Loucy (cell line): ENCODE measurements at regions not wholly inside any gene's neighbourhood (a gene's known extent, or its start where the extent isn't known, plus 50 kb on each side); places are given as distances from the start of the nearest gene placed in this dataset.

Experiments used
- H2AFZ ChIP-seq: fragments of 200-600 bp; sonication (generic); 2 replicates; pipeline ENCODE4 v1.6.0; 2016; ENCODE audit warnings: antibody characterized with exemption, mild to moderate bottlenecking, low read length, moderate library complexity
- H3F3A ChIP-seq: fragments of 200-600 bp; 2 replicates; pipeline ENCODE4 v1.6.0; 2016; ENCODE audit warnings: antibody characterized with exemption, low read depth, mild to moderate bottlenecking
- H3K27me3 ChIP-seq: fragments of 200-600 bp; sonication (generic); 2 replicates; pipeline ENCODE4 v1.6.1; 2014; ENCODE audit warnings: low read length, mild to moderate bottlenecking; ENCODE audit not compliant: insufficient read depth, poor library complexity, severe bottlenecking
- H3K36me3 ChIP-seq: fragments of 200-600 bp; sonication (generic); 2 replicates; pipeline ENCODE4 v1.6.1; 2016; ENCODE audit warnings: low read length; ENCODE audit not compliant: insufficient read depth
- H3K4me1 ChIP-seq: fragments of 200-600 bp; sonication (generic); 2 replicates; pipeline ENCODE4 v1.5.1; 2014; ENCODE audit warnings: low read length, mild to moderate bottlenecking; ENCODE audit not compliant: insufficient read depth, poor library complexity, severe bottlenecking
- H3K4me2 ChIP-seq: fragments of 200-600 bp; sonication (generic); 2 replicates; pipeline ENCODE4 v1.6.0; 2014; ENCODE audit warnings: antibody characterized with exemption, low read length, low read depth, mild to moderate bottlenecking; ENCODE audit not compliant: poor library complexity, severe bottlenecking
- H3K4me3 ChIP-seq: fragments of 200-600 bp; sonication (generic); 2 replicates; pipeline ENCODE4 v1.5.1; 2014; ENCODE audit warnings: low read length, mild to moderate bottlenecking, mixed read lengths; ENCODE audit not compliant: poor library complexity, severe bottlenecking
- H3K79me2 ChIP-seq: fragments of 200-600 bp; sonication (generic); 2 replicates; pipeline ENCODE4 v1.6.1; 2014; ENCODE audit warnings: low read length; ENCODE audit not compliant: insufficient read depth
- H3K9ac ChIP-seq: fragments of 200-600 bp; sonication (generic); 2 replicates; pipeline ENCODE4 v1.6.0; 2014; ENCODE audit warnings: mild to moderate bottlenecking, low read depth, low read length, moderate library complexity; ENCODE audit not compliant: poor library complexity, severe bottlenecking
- H3K9me2 ChIP-seq: fragments of 200-600 bp; sonication (generic); replicated peaks from 2 replicates; pipeline ENCODE4 v1.6.1; 2016; ENCODE audit warnings: low read depth, low read length, mixed read lengths
- H3K9me3 ChIP-seq: fragments of 200-600 bp; sonication (generic); 2 replicates; pipeline ENCODE4 v1.6.1; 2014; ENCODE audit warnings: mild to moderate bottlenecking, antibody characterized with exemption, low read length, low read depth; ENCODE audit not compliant: insufficient read depth
- H4K20me1 ChIP-seq: fragments of 200-600 bp; sonication (generic); 2 replicates; pipeline ENCODE4 v1.6.0; 2014; ENCODE audit warnings: antibody characterized with exemption, low read length, mild to moderate bottlenecking; ENCODE audit not compliant: insufficient read depth, poor library complexity, severe bottlenecking
- EZH2phosphoT487 ChIP-seq: fragments of 200-600 bp; IDR thresholded peaks from 2 replicates; pipeline ENCODE4 v1.6.1; 2018; ENCODE audit warnings: antibody characterized with exemption, mild to moderate bottlenecking, moderate library complexity, borderline replicate concordance
- TF ChIP-seq, protein P1 (sequence below): fragments of 200-600 bp; sonication (generic); conservative IDR thresholded peaks from 2 replicates; pipeline ENCODE4 v1.5.1; 2014; ENCODE audit warnings: mild to moderate bottlenecking, antibody characterized with exemption, low read length

DNA sequence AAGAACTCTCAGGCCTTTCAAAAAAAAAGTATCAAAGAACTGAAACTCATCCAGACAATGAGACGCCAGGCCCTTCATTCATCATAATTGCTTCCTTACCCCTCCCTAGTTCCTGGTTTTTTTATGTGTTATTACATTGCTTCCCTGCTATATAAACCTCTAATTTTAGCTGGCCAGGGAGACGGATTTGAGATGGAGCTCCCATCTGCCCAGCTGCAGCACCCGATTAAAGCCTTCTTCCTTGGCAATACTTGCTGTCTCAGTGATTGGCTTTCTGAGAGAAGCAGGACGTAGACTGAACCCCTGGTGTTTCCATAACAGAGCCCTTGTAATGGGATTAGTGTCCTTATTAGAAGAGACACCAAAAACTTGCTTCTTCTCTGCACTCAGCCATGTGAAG, 62.4 kb downstream of the BARX1 start:
- Histone ChIP-seq H3K4me1 (no peaks in the 10 kb centered on the region), H3F3A (no peaks in the 10 kb centered on the region), H3K4me3 (no peak overlapping the region), H3K27me3 (no peaks in the 10 kb centered on the region), H4K20me1 (no peaks in the 10 kb centered on the region), H3K9me3 (peaks cover 19% of the 10 kb centered on the region; the same call in 1 of the 2 replicates), H2AFZ (no peak overlapping the region), H3K4me2 (no peak overlapping the region), H3K9me2 (no peaks in the 10 kb centered on the region), H3K9ac (no peak overlapping the region), H3K79me2 (no peaks in the 10 kb centered on the region), H3K36me3 (no peaks in the 10 kb centered on the region)
- TF ChIP-seq, protein P1, sequence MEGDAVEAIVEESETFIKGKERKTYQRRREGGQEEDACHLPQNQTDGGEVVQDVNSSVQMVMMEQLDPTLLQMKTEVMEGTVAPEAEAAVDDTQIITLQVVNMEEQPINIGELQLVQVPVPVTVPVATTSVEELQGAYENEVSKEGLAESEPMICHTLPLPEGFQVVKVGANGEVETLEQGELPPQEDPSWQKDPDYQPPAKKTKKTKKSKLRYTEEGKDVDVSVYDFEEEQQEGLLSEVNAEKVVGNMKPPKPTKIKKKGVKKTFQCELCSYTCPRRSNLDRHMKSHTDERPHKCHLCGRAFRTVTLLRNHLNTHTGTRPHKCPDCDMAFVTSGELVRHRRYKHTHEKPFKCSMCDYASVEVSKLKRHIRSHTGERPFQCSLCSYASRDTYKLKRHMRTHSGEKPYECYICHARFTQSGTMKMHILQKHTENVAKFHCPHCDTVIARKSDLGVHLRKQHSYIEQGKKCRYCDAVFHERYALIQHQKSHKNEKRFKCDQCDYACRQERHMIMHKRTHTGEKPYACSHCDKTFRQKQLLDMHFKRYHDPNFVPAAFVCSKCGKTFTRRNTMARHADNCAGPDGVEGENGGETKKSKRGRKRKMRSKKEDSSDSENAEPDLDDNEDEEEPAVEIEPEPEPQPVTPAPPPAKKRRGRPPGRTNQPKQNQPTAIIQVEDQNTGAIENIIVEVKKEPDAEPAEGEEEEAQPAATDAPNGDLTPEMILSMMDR = no peak
- TF ChIP-seq EZH2phosphoT487 = no peak

DNA sequence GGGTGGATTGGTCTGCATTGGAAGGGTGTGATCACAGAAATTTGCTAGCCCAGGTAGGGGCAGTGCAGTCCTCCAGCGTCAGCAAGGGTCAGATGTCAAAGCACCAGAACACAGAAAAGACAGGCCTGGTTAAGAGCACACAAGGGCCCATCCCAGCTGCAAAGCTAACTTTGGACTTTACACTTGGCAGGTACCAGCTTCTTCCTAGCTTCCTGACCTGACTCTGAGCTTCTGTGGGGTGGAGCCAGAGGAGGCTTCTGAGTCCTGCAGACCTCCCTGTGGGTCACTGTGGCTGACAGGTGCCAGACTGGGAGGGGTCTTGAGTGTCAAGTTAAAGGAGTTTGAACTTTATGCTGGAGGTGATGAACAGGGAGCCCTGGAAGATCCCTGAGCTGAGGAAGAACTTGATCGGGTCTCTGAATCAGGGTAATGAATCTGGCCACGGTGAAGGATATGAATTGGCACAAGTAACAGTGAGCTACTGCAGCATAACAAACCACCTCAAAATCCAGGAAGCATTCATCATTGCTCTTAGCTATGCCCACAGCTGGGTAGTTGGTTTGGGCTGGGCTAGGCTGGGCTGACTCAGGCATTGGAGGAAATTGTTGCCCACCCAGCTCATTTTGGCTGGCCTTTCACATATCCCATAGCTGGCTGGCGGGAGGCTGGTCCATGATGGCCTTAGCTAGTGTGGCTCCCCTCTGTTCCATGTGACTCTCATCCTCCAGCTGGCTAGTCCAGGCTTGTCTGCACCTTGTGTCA, 63.4 kb downstream of the BARX1 start:
- TF ChIP-seq EZH2phosphoT487 = no peak
- TF ChIP-seq, protein P1 = no peak
- Histone ChIP-seq H3K9me3 (peaks cover 19% of the 10 kb centered on the region; the same call in 1 of the 2 replicates), H4K20me1 (no peaks in the 10 kb centered on the region), H3K4me1 (no peaks in the 10 kb centered on the region), H3K9me2 (no peaks in the 10 kb centered on the region), H3K4me3 (no peak overlapping the region), H3K4me2 (no peak overlapping the region), H3K79me2 (no peaks in the 10 kb centered on the region), H2AFZ (no peak overlapping the region), H3K36me3 (no peaks in the 10 kb centered on the region), H3K27me3 (no peaks in the 10 kb centered on the region), H3F3A (no peaks in the 10 kb centered on the region), H3K9ac (no peak overlapping the region)

DNA sequence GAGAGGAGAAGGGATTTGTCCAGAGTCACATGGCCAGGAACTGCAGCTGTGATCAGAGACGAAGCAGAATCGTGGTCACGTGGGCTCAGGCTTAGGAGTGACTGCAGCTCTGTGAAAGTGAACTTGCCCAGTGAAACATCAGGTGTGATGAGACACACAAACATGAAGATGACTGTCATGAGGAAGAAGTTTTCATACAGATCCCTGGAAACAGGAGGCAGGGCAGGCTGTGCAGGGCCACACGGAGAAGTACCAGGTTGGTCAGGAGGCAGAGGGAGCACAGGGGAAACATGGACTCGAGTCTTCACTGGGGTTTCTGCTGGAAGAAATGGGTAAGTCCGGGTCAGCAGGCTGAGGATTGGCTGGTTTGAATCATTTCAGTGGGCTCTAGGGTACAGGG, 64.1 kb downstream of the BARX1 start:
- Histone ChIP-seq H3K79me2 (no peaks in the 10 kb centered on the region), H3K9me3 (peaks cover 13% of the 10 kb centered on the region; the same call in 1 of the 2 replicates), H4K20me1 (no peaks in the 10 kb centered on the region), H3F3A (no peaks in the 10 kb centered on the region), H3K4me3 (no peak overlapping the region), H3K9me2 (no peaks in the 10 kb centered on the region), H3K9ac (no peak overlapping the region), H3K4me1 (no peaks in the 10 kb centered on the region), H2AFZ (no peak overlapping the region), H3K36me3 (no peaks in the 10 kb centered on the region), H3K27me3 (no peaks in the 10 kb centered on the region), H3K4me2 (no peak overlapping the region)
- TF ChIP-seq, protein P1 = no peak
- no peak for TF ChIP-seq EZH2phosphoT487
